ENCODE measurements at regions not wholly inside any gene's neighbourhood (a gene's known extent, or its start where the extent isn't known, plus 50 kb on each side); places are given as distances from the start of the nearest gene placed in this dataset.

GRCh38 chr2:117661619-117662018 lies 152.9 kb upstream of the DDX18 start:
- TF ChIP-seq CTCF (IDR thresholded peaks at IDR 0.05) (no peak), POLR2A (IDR thresholded peaks at IDR 0.05) (no peak)

Data from Peyer's patch (tissue), 4 donors.